ENCODE measurements at regions not wholly inside any gene's neighbourhood (a gene's known extent, or its start where the extent isn't known, plus 50 kb on each side); places are given as distances from the start of the nearest gene placed in this dataset.

DNA sequence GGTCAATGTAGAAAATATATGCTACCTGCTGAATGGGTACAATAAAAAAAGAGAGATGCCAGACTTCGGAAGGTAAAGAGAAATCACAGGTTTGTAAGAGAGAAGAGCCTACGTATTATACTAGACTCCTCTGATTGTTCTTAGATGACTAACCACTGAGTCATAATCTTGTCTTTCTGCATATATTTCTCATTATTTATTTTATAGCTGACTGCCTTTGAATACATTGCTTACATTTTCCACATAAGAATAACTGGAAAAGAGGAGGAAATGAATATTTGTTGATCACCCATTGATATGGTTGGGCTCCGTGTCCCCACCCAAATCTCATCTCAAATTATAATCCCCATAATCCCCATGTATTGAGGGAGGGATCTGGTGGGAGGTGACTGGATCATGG, 90.3 kb upstream of the RAB27B start:
- Histone ChIP-seq H3K27ac (no peak overlapping the region), H3K27me3 (no peaks in the 10 kb centered on the region), H3K4me3 (no peak overlapping the region), H3K9me3 (no peaks in the 10 kb centered on the region), H3K36me3 (no peaks in the 10 kb centered on the region), H3K4me1 (no peaks in the 10 kb centered on the region)
- TF ChIP-seq, protein P1, sequence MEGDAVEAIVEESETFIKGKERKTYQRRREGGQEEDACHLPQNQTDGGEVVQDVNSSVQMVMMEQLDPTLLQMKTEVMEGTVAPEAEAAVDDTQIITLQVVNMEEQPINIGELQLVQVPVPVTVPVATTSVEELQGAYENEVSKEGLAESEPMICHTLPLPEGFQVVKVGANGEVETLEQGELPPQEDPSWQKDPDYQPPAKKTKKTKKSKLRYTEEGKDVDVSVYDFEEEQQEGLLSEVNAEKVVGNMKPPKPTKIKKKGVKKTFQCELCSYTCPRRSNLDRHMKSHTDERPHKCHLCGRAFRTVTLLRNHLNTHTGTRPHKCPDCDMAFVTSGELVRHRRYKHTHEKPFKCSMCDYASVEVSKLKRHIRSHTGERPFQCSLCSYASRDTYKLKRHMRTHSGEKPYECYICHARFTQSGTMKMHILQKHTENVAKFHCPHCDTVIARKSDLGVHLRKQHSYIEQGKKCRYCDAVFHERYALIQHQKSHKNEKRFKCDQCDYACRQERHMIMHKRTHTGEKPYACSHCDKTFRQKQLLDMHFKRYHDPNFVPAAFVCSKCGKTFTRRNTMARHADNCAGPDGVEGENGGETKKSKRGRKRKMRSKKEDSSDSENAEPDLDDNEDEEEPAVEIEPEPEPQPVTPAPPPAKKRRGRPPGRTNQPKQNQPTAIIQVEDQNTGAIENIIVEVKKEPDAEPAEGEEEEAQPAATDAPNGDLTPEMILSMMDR (IDR thresholded peaks at IDR 0.05): no peak
- intact Hi-C loops (cut with DNase I): no loop called here
- DNase-seq (ENCODE audit: low spot score in 2 of 2): no peak

DNA sequence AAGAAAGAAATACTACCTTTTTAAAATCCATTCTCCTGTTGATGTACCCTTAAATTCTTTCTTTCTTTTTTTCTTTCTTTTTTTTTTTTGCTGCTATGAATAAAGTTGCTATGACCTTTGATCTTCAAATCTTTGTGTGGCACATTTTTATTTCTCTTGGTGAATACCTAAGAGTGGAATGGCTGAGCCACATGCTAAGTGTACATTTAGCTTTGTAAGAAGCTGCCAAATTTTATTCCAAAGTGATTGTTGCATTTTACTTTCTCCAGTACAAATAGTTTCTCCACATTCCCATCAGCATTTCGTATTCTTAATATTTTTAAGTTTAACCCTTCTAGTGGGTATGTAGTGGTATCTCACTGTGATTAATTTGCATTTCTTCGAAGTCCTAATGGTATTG, 88.8 kb upstream of the RAB27B start:
- no peak for DNase-seq (ENCODE audit: low spot score in 2 of 2)
- Histone ChIP-seq H3K27me3 (no peaks in the 10 kb centered on the region), H3K27ac (no peak overlapping the region), H3K4me1 (no peaks in the 10 kb centered on the region), H3K9me3 (no peaks in the 10 kb centered on the region), H3K36me3 (no peaks in the 10 kb centered on the region), H3K4me3 (no peak overlapping the region)
- intact Hi-C loops (cut with DNase I): no loop called here
- TF ChIP-seq, protein P1 (IDR thresholded peaks at IDR 0.05): no peak

DNA sequence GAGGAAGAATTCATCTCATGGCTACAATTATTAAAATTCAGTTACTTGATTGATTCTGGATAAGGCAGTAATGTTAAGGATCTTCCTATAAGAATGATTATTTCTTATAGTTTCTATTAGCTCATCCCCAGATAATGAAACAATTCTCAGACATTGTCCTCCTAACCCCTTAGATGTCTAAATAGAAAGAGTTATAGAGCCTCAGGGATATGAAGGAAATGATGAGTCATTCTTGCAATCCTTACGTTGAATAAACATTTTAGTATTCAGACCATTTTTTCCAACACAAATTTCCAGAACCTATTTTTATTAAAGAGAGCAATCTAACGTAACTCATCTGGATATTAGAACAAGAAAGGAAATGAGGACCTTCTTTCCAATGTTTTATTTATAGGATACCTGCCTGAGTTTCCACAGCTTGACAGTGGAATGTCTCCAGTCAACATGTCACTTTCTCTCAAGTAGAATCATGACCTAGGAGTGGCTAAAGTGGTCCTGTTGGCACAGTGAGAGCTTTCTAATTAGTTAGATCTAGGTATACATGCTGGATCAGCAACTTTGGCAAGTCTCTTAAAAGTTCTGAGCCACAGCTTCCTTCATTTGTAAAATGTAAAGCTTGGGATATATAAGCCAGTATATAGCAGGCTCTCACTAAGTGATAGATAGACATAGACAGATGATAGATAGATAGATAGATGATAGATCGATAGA, 88.0 kb upstream of the RAB27B start:
- Histone ChIP-seq H3K27ac (no peak overlapping the region), H3K4me1 (no peaks in the 10 kb centered on the region), H3K27me3 (no peaks in the 10 kb centered on the region), H3K36me3 (no peaks in the 10 kb centered on the region), H3K4me3 (no peak overlapping the region), H3K9me3 (no peaks in the 10 kb centered on the region)
- intact Hi-C loops (cut with DNase I): no loop called here
- DNase-seq (ENCODE audit: low spot score in 2 of 2): no peak
- TF ChIP-seq, protein P1 (IDR thresholded peaks at IDR 0.05): no peak

DNA sequence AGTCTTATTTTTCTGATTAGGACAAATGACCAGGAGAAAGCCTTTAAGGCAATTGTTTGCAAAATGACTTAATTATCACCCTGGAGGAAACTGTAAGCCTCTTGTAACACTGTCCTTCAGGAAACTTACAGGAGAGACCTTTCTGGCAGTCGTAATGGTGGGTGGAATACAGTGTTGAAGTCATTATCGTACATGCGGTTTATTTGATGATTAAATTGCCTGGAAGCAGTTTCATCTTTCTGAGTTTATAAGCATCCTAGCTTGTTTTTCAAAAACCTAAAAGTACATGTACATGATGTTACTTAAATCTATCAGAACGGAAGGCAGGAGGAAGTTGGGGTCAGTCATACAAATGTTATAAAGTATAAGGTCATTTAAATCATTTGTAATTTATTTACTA, 86.2 kb upstream of the RAB27B start:
- intact Hi-C loops (cut with DNase I): no loop called here
- Histone ChIP-seq H3K27me3 (no peaks in the 10 kb centered on the region), H3K4me3 (no peak overlapping the region), H3K4me1 (no peaks in the 10 kb centered on the region), H3K9me3 (no peaks in the 10 kb centered on the region), H3K36me3 (no peaks in the 10 kb centered on the region), H3K27ac (no peak overlapping the region)
- DNase-seq (ENCODE audit: low spot score in 2 of 2): no peak
- TF ChIP-seq, protein P1 (IDR thresholded peaks at IDR 0.05): no peak

DNA sequence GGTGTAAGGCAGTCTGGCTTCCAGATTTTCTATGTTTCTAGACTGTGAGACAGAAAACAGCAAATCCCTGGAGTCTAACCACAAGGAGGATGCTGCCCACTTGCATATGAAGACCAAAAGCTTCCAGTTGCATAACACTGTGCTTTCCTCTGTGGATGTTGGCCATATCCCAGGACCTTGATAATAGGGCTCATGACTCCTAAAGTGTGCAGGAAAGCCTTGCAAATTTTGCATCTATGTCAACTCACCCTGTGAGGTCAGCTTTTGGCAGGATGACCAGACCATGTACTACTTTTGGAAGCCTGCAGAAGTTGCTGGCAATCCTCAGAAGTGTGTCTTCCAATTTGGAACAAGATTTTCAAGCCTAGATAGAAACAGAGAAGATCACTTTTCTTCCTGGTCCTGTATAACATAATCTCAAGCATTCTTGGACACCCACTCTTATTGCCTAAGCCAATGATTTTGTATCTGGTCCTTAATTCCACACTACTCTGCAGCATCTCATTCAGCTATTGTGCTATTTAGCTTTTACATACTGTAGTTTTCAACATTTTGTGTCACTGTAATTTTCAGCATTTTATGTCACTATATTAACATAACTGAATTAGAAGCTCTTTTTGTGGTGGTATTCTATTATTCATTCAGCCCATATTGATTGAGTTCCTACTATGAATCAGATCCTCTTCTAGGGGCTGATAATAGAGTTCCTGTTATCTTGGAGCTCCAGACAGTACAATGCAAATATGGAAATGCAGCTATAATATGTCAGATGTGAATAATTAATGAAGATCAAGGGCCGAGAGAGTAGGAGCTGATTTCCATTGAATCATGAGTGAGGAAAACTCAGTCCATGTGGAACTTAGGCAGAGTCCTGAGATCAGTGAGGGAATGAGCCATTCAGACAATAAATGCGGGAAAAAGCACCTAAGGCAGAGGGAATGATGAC, 85.3 kb upstream of the RAB27B start:
- Histone ChIP-seq H3K9me3 (no peaks in the 10 kb centered on the region), H3K36me3 (no peaks in the 10 kb centered on the region), H3K27ac (no peak overlapping the region), H3K4me1 (no peaks in the 10 kb centered on the region), H3K4me3 (no peak overlapping the region), H3K27me3 (no peaks in the 10 kb centered on the region)
- intact Hi-C loops (cut with DNase I): no loop called here
- DNase-seq (ENCODE audit: low spot score in 2 of 2): peak in 1 of 2 donors; percentile 66
- TF ChIP-seq, protein P1 (IDR thresholded peaks at IDR 0.05): no peak
